Globus pallidus (tissue), 1 donor: ENCODE measurements at regions not wholly inside any gene's neighbourhood (a gene's known extent, or its start where the extent isn't known, plus 50 kb on each side); places are given as distances from the start of the nearest gene placed in this dataset.
A peak's percentile ranks its signal among the peaks of the same experiment; 100 is the strongest.

Experiments used
- DNase-seq: peaks from one replicate; pipeline ENCODE4 v3.0.0-alpha.2; 2015; ENCODE audit warnings: low spot score

DNA sequence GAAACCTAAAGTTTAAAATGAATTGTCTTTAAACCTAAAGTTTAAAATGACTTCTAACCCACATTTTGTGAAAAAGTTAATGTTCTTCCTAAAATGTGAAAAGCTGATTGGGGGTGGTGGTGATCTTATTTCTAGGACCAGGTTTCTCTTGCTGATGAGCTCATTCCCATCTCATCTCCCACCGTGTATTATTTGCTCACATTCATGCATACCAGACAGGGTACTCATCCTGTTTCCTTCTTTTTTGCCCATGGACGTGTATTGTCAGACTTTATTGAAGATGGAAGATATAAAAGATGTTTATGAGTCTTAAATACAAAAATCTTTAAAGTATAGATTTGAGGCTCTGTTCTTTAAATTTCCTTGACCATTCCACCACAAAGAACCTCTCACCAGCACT lies 70.1 kb upstream of the MPHOSPH6 start:
- no peak for DNase-seq

GRCh38 chr16:82236875-82237274 lies 66.9 kb upstream of the MPHOSPH6 start:
- no peak for DNase-seq

DNA sequence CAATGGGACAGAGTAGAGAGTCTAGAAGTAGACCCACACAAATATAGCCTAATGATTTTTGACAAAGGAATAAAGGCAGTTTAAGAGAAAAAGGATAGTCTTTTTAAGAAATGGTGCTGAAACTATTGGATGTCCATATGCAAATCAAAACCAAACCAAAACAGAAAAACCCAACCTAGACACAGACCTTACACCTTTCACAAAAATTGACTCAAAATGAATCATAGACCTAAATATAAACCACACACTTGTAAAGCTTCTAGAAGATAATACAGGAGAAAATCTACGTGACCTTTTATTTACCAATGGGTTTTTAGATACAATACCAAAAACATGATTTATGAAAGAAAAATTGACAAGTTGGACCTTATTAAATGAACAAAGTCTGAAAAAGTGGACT lies 66.4 kb upstream of the MPHOSPH6 start:
- DNase-seq, result no peak

- DNase-seq, result no peak
Measured at GRCh38 chr16:82232806-82233205, 62.8 kb upstream of the MPHOSPH6 start.

- no peak for DNase-seq
Measured at GRCh38 chr16:82231008-82231787, 61.2 kb upstream of the MPHOSPH6 start.

DNA sequence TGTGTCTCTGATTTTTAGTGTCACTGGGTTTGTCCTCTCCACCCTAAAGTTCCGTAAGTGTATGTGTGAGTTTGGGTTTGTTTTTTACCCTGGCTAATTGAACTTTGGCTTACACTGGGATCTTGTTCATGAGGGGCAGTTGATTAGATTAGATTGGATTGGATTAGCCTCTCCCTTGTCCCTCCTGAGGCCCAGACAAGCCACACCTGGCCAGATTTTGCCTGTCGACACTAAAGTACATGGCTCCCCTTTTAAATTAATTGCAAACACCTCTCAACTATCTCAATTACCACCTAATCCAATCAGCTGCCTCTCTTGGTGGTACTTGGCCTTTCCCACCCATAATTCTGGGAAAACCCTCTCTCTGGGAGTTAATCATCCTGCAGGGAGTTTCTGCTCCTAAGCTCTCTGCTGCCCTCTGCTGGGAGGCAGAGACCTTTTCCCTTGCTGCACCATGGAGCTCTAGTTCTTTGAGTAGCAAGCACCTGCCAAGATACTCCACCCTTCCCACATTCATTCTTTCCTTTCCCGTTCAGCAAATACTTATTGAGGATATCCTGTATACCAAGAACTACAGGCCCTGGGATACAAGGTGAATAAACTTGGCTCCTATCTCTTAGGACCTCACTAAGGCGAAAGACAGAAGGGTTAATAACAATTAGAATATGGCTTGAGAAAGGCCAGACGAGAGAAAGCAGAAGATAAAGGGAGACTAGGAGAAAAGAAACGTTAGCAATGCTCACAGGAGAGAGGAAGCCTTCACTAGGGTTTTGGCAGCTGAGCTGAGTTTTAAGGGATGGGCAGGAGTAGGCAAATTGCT lies 60.0 kb upstream of the MPHOSPH6 start:
- DNase-seq, result peak; percentile 60

GRCh38 chr16:82226327-82226726 lies 56.3 kb upstream of the MPHOSPH6 start:
- no peak for DNase-seq

DNA sequence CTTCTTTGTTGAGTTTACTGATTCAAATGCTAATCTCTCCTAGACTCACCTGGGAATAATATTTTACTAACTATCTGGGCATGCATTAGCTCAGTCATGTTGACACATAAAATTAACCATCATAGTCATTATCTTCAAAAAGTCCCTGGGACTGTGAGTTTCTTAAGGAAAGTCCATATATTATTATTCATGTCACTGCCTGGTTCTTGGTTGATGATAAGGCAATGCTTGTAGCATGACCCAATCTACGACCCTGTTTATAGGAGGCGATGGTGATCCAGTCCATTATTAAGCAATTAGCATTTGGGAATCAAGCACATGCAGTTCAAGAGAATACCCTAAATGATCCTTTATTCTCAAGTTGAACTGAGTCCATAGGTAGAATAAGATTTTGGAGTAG lies 54.8 kb upstream of the MPHOSPH6 start:
- DNase-seq, result no peak

GRCh38 chr16:82220541-82220940 lies 50.5 kb upstream of the MPHOSPH6 start:
- DNase-seq, result no peak
